NK-92 treated with Interleukin-12 subunit alpha and Interleukin-12 subunit beta, amount 100 ng/mL, for 24 hours (cell line): ENCODE measurements at regions not wholly inside any gene's neighbourhood (a gene's known extent, or its start where the extent isn't known, plus 50 kb on each side); places are given as distances from the start of the nearest gene placed in this dataset.

Experiments used
- DNase-seq: peaks from one replicate; lab custom pipeline; 2025; lab: John Stamatoyannopoulos, UW

DNA sequence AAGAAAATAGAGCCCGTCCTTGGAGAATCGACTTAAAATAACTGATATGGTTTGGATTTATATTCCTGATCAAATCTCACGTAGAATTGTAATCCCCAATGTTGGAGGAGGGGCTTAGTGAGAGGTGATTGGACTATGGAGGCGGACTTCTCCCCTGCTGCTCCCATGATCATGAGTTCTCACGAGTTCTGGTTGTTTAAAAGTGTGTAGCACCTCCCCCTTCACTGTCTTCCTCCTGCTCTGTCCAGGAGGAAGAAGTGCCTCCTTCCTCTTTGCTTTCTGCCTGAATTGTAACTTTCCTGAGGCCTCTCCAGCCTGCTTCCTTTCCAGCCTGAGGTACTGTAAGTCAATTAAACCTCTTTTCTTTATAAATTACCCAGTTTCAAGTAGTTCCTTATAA, 529.2 kb downstream of the HAO1 start:
- no peak for DNase-seq

DNA sequence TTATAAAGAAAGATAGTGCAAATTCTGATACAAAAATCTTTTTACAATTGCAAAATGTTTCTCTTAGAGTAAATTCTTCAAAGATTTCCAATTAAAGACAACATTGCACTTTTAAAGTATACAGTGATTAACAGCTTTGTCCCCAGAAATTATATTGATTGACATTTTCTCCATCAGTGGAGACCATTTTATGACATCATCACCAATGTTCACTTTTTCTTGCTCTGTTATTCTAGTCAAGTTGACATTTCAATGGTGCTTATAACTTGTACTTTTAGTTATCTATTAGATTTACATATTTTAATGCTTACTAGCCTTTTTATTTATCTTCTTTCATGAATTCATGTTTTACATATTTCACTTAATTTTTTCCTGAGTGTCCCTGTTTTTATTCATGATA, 524.8 kb downstream of the HAO1 start:
- no peak for DNase-seq

DNA sequence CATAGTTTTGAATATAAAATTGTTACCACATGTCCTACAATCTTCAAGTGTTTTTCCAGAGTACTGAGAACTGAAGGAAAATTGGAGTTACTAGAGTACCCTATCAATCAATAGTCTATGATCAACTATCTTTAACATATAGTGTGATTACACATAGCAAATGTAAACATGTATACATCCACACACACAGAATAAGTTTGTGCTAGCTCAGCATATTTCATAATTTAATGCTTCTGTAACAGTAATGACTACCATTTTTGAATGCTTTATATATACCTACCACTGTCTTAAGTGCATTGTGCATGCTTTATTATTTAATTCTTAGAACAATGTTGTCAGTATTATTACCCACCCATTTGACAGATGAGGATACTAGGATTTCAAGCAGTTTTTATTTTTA, 523.9 kb downstream of the HAO1 start:
- DNase-seq, result no peak

DNA sequence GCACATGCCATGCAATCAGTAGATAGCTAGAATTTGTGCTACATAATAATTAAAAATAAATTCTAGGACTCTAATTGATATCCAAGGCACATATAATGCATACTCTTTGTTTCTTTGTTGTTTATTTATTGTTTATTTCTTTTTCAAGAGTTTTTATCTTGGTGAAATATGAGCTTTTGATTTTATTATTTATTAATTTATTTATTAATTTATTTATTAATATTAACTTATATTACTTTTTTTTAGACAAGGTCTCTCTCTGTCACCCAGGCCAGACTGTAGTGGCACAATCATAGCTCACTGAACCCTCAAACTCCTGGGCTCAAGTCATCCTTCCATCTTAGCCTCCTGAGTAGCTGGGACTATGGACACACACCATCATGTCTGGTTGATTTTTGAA, 519.9 kb downstream of the HAO1 start:
- DNase-seq, result no peak

DNA sequence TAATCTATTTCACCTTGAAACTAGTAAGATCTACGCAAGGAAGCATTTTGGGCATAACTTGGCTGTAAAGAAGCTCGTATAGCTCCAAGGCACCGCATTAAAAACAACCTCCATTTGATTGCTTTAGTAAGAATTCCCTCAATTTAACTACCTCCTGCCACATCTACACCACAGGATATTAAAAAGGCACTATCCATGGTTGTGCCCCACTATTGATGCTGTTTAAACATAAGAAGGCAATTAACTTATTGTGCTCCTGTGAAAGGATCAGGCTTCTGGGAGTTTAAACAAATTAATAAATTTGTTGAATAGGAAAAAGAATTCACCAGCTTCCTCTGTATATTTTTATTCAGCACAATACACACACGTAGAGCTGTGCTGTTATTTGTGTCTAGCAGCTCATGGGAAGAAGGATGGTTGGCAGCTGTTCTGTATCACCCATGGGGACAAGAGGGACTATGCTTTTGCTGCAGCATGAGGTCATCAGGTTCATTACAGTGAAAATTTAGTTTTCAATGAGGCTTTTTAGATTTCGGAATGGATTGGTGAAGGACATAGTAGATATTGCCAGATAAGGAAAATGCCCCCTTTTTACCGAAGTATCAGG, 513.3 kb downstream of the HAO1 start:
- no peak for DNase-seq

DNA sequence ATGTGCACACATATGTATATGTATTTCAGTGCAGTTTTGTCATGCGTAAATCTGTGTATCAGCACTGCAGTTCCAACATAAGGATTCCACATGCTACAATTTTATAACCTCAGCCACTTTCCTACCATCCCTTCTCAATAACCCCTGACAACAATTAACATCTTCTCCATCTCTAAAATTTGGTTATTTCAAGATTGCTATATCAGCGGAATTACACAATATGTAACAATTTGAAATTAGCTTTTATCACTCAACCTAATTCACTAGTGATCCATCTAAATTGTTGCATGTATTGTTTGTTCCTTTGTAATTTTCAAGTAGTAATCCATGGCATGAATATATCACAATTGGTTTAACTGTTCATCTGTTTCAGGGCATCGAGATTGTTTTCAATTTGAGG, 511.3 kb downstream of the HAO1 start:
- DNase-seq, result no peak

DNA sequence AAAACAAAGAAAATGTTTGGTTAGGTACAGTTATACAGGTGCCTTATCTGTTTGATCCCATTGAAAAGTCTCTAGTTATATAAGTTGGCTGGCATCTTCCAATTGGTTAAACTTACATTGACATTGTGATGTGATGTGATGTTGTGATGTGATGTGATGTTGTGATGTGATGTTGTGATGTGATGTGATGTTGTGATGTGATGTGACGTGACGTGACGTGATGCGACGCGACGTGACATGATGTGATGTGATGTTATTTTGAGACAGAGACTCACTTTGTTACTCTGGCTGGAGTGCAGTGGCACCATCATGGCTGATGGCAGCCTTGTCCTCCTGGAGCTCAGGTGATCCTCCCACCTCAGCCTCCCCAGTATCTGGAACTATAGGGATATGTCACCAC, 507.6 kb downstream of the HAO1 start:
- no peak for DNase-seq

DNA sequence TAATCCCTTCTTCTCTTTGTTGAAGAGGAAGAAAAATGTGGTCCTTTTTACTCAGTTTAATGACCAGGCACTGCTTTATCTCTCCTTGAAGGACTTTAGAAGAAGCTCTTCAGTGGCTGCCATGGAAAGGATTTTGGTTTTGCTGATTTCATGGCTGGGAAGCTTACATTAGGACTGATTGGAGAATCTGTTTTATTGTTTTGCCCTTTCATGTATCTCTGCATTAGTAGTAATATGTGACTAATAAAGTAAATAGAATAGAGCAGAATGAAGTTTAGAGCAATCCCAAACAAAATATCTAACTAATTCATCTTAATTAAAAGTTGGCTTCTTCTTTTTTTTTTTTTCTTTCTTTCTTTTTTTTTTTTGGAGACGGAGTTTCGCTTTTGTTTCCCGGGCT, 502.9 kb downstream of the HAO1 start:
- no peak for DNase-seq

DNA sequence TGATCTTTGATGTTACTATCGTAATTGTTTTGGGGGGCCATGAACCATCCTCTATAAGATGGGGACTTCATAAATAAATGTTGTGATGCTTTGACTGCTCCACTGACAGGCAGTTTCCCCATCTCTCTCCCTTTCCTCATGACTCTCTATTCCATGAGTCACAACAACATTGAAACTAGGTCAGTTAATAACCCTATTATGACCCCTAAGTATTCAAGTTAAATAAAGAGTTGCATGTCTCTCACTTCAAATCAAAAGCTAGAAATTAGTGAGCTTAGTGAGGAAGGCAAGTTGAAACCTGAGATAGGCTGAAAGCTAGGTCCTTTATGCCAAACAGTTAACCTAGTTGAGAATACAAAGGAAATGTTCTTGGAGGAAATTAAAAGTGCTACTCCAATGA, 491.0 kb downstream of the HAO1 start:
- DNase-seq, result no peak

DNA sequence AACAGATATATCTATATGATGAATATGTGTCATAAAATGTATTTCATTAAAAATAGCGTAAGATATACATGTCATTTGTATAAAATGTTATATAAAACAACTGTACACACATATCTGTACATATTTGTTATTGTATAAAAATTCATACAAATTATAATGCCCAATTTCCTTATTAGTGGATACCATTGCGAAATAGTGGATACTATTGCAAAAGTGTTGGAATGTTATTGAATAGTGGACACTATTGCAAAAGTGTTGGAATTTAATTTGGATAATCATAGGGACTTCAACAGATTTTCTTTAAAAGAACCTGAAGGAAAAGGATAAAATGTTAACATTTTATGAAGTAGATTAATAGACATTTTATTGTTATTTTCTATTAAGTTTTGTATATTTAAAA, 487.4 kb downstream of the HAO1 start:
- no peak for DNase-seq

DNA sequence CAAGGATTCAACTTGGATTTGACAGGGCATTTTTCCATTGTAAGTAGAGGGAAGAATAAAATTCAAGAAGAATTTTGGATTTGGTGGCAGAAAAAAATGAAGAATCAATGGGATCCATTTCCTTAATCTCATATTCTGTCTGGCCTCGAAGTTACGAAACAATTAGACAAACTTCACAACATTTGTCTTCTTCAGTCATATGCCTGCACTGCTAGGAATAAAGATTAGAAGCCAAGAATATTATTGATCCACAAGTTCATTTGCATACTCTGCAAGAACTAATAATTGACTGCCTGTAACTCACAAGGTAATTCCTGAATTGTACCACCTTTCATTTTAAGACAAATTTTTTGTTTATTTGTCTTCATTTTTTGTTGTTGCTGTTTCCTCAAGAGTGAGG, 486.2 kb downstream of the HAO1 start:
- DNase-seq, result no peak

DNA sequence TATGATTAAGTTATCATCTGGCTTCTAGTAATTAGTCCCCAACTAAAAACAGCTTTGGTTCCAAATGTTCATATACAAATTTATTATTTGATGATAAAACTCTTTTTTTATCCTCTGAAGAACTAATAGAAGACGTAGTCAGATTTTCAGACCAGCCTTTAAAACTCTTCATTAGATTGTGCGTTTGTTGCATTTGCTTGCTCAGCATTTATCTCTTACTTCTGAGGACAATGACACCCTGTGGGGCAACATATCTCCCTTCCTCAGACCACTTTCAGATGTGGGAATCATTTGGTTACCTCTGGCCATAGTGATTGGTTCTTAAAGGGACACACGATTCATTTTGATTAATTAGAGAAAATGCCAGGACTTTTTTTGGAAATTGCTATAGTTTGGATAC, 481.8 kb downstream of the HAO1 start:
- no peak for DNase-seq

DNA sequence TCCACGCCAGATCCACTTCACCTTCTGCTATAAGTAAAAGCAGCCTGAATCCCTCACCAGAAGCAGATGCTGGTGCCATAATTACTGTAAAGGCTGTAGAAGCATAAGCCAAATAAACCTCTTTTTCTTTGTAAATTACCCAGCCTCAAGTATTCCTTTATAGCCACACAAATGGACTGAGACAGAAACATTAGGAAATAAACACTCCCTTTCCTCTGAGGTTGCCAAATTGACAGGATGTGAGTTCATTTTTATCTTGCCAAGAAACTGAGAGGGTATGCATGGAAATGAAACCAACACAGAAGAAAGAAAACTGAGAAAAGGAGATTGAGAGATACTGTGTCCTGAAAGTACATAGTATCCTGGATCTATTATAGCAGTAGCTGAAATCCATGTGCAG, 481.2 kb downstream of the HAO1 start:
- no peak for DNase-seq

DNA sequence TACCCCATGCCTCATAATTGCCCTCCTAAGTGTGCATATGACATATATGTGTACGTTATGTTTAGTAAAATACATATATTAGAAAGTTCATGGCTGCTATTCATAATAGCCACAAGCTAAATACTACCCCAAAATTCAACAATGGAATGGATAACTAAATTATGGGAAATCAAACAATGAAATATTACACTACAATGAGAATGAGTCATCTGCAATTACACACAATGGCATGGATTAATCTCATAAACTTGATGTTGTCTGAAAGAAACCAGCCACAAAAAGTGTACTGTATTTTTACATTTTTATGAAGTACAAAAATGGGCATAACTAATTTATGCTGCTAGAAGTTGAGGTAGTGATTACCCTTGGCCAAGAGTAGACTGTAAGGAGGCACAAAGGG, 477.0 kb downstream of the HAO1 start:
- no peak for DNase-seq

DNA sequence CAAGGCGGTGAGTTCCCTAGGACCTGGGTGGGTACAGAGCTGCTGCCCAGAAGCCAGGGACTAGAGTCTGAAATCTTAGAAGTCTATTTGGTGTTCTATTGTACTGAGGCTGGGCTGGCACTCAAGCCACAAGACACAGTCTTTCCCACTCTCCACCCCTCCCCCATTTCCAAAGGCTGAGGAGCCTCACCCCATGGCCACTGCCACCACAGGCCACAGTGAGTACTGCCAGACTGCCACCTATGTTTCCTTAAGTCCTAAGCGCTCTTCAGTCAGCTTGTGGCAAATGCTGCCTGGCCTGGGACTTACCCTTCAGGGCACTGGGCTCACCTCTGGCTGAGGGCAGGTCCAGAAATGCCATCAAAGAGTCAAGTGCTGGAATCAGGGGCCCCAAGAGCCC, 469.3 kb downstream of the HAO1 start:
- no peak for DNase-seq

DNA sequence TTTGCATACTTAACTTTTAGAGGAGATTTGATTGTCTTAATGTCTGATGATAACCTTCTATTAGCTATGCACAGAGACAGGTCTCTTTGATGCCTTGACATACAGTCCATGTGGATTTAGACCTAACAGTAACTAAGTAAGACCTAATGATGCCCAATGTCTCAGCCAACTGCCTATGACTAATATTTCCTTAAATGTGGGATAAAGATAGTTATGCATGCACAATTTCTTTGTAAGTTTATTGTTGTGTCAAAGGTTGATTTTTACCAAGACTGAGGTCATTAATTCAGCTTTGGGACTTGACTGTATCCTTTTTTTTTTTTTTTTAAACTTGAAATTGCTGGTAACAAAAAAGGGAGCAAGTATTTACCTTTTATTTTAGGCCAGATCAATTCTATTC, 450.0 kb downstream of the HAO1 start:
- DNase-seq, result no peak

DNA sequence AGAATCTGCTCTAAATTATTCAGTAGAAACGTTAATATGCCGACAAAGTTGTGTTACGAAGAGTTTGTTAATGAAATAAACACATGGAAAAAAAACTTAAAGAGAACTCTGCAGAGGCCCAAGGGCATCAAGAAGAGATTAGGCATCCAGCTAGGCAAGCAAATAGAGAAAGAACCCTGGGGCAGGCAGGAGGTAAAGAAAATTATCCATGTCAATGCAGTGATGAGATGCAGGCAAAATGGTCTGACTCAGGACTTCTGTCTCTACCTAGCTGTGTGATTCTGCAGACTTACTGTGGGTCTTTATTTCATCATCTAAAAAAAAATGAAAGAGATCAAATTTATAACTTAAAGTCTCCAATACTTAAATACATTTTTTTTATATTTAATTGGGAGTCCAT, 448.0 kb downstream of the HAO1 start:
- no peak for DNase-seq

DNA sequence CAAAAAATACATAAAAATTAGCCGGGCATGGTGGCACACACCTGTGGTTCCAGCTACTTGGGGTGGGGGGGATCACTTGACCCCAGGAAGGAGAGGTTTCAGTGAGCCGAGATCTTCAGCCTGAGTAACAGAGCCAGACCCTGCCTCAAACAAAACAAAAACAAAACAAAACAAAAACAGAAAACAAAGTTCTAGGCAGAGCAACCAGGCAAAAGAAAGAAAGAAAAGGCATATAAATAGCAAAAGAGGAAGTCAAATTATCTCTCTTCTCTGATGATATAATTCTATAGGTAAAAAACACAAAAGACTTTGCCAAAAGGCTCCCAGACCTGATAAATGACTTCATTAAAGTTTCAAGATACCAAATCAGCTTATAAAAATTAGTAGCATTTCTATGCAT, 446.9 kb downstream of the HAO1 start:
- no peak for DNase-seq

DNA sequence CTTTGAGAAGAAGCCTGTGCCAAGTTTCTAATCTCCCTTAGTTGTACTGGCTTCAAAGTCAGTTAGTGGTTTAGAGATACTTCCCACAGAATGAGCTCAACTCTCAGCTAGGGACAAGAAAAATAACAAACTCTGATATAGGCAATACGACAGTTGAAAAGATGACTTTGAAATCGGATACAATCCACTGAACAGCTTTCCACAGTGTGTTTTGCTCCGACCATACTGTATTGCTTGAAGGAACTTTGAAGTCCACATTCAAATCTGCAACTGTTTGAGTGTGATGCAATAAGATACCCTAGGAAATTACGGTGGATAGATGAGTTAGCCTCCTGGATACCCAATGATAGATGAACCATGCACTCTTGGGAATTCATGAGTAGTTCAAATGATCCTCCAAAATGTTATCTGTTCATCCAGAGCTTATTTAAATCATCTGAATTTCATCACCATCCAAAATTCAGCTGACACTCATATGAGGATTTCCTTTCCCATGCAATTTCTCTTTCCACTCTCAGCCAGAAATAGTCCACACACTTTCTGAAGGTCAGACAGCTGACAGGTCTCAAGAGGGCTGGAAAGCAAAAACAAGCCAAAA, 443.8 kb downstream of the HAO1 start:
- no peak for DNase-seq

DNA sequence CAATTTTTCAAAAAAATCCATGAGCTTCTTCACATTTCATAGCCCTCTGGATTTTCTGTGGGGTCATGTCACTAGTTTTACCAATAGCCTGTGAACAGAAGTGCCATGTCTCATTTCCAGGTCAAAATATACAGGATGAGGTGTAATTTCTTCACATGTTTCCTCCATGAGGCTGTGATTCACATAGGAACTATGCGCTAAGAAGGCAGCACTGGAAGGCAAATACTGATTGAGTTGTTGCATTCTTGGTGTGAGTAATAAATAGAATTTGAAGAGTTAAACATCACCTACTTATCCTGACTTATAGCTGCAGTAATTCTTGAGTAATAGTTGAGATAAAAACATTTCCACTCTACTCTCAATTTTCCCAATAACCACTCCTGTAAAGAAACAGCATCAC, 442.3 kb downstream of the HAO1 start:
- no peak for DNase-seq

DNA sequence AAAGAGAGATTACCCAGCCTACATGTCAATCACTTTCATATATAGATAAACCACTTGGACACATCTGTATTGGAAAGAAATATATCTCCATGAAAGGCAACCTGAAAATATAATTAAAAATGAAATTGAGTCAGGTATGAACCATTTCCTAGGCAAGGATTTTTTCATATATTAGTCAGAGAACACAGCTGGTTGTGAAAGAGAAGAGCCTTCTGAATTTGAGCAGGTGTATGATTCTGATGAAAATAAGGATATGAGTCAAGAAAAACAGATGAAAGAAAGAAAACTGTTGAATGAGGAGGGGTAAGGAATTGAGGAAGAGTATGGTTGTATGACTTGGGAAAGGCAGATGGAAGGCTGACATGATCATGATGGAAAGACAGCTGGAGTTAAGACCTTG, 441.1 kb downstream of the HAO1 start:
- DNase-seq, result no peak

DNA sequence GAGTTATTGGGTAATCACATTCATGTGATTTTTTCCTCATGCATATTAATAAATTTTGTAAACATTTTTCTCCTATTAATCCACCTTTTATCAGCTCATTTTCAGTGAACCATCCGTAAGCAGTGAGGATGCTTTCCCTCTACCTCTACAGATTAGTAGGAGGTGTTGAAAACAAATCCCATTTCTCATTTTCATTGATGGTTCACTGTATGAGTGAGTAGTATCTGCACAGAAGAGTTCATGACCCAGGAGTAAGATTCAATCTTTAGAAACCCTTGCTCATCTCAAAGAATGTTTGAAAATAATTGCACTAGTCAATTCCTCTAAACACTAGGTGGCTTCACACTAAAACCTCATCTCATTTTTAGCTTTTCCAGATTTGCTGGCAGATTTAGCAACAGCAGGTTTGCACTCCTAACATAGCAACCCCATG, 440.0 kb downstream of the HAO1 start:
- DNase-seq, result no peak

DNA sequence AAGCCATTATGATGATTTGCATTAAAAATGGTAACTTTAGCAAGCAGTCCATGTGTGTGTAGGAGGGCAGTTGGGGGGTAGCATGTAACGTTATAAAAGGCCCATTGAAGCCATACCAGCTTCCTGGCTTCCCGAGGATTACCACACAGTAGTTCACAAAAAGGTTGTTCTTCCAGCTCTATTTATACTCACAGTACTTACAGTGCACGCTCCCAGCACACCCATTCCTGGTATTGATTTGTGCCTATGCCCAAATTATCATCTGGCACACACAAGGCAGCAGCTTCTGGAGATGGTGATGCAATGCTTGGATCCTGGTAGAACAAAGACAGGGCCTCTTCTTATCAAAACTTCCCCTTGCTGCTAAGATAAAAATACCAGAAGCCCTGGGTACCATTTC, 436.8 kb downstream of the HAO1 start:
- DNase-seq, result no peak

DNA sequence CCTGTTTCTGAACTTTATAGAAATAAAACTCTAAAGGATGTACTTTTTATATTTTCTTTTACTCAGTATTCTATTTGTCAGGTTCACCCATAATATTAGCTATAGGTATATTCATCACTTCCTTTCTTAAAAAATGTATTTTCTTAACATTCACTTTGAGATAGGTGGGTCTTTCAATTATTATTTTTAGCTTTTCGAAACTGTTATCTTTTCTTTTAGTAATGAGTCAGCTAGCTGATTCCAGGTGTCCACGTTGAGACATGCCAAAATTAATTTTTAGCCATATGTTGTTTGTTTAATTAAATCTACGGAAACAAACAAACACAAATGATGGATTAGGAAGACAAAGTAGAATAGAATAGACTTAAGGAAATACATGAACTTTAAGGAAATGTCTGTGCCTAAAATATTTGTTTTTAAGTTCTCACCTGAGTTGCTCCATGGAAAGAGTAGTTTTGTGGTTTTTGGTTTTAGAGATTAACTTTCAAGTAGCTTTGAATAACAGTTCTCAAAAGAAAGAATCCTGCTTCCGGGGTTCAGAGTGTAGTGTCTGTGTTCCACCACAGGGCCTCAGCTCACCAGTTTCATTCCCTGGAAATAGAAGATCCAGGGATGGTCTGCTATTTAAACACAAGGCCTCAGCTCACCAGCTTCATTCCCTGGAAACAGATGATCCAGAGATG, 435.0 kb downstream of the HAO1 start:
- no peak for DNase-seq
